ENCODE measurements at regions not wholly inside any gene's neighbourhood (a gene's known extent, or its start where the extent isn't known, plus 50 kb on each side); places are given as distances from the start of the nearest gene placed in this dataset.

DNA sequence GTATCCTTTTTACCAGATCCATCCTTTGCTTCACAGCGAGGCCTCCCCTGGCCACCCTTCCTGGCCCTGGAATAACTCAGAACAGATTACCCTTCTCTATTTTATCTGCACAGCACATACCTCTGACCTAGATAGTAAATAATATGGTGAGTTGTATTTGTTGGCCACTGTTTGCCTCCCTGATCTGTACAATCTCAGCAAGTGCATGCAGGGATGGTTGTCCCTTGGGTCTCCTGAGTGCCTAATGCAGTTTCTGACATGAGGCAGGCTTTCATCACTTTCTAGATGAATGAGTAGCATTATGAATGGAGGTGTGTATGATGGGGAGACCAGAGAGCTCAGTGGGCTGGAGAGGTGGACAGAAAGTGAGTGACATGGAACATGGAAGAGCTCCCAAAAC is 525.1 kb upstream of the IGFBP3 start (continued):
- TF ChIP-seq, protein P1, sequence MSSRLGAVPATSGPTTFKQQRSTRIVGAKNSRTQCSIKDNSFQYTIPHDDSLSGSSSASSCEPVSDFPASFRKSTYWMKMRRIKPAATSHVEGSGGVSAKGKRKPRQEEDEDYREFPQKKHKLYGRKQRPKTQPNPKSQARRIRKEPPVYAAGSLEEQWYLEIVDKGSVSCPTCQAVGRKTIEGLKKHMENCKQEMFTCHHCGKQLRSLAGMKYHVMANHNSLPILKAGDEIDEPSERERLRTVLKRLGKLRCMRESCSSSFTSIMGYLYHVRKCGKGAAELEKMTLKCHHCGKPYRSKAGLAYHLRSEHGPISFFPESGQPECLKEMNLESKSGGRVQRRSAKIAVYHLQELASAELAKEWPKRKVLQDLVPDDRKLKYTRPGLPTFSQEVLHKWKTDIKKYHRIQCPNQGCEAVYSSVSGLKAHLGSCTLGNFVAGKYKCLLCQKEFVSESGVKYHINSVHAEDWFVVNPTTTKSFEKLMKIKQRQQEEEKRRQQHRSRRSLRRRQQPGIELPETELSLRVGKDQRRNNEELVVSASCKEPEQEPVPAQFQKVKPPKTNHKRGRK (CRISPR knock-in tag; IDR thresholded peaks at IDR 0.05; ENCODE audit: borderline replicate concordance): no peak
- no peak for TF ChIP-seq RELA (CRISPR knock-in tag; IDR thresholded peaks at IDR 0.05; ENCODE audit: borderline replicate concordance)
- TF ChIP-seq, protein P2, sequence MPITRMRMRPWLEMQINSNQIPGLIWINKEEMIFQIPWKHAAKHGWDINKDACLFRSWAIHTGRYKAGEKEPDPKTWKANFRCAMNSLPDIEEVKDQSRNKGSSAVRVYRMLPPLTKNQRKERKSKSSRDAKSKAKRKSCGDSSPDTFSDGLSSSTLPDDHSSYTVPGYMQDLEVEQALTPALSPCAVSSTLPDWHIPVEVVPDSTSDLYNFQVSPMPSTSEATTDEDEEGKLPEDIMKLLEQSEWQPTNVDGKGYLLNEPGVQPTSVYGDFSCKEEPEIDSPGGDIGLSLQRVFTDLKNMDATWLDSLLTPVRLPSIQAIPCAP (CRISPR knock-in tag; IDR thresholded peaks at IDR 0.05): no peak
- TF ChIP-seq NFYB (CRISPR knock-in tag; conservative IDR thresholded peaks at IDR 0.05; ENCODE audit: low read depth): no peak
- TF ChIP-seq ZNF121 (CRISPR knock-in tag; IDR thresholded peaks at IDR 0.05): no peak
- TF ChIP-seq TCF7 (CRISPR knock-in tag; IDR thresholded peaks at IDR 0.05; ENCODE audit: low read depth): no peak
- TF ChIP-seq JAZF1 (CRISPR knock-in tag; IDR thresholded peaks at IDR 0.05): no peak

DNA sequence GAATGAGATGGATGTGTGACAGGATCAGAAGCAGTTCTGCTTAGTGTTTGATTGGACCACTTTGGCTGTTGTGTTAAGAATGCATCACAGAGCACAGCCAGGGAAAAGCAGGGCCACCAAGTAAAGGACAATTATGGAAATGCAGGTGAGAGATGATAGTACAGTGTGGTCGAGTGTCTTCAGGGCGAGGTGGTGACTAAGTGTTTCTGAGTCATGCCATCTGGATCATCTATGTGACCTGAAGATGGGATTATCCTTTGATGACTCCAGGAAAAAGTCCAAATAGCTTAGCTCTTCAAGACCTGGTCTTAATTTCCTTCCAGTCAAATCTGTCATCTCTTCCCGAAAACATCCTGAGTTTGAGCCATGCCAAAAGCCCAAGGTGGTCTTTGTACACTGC is 523.2 kb upstream of the IGFBP3 start:
- ChIA-PET POLR2A (no interaction called here), CTCF (no interaction called here)
- TF ChIP-seq, protein P3, sequence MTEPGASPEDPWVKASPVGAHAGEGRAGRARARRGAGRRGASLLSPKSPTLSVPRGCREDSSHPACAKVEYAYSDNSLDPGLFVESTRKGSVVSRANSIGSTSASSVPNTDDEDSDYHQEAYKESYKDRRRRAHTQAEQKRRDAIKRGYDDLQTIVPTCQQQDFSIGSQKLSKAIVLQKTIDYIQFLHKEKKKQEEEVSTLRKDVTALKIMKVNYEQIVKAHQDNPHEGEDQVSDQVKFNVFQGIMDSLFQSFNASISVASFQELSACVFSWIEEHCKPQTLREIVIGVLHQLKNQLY (CRISPR knock-in tag; IDR thresholded peaks at IDR 0.05): no peak
- TF ChIP-seq, protein P4, sequence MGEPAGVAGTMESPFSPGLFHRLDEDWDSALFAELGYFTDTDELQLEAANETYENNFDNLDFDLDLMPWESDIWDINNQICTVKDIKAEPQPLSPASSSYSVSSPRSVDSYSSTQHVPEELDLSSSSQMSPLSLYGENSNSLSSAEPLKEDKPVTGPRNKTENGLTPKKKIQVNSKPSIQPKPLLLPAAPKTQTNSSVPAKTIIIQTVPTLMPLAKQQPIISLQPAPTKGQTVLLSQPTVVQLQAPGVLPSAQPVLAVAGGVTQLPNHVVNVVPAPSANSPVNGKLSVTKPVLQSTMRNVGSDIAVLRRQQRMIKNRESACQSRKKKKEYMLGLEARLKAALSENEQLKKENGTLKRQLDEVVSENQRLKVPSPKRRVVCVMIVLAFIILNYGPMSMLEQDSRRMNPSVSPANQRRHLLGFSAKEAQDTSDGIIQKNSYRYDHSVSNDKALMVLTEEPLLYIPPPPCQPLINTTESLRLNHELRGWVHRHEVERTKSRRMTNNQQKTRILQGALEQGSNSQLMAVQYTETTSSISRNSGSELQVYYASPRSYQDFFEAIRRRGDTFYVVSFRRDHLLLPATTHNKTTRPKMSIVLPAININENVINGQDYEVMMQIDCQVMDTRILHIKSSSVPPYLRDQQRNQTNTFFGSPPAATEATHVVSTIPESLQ (CRISPR knock-in tag; IDR thresholded peaks at IDR 0.05): no peak
- no peak for TF ChIP-seq TP53 (CRISPR knock-in tag; IDR thresholded peaks at IDR 0.05)
- peaks cover 3% of the 10 kb centered on the region for H3K36me3 Mint-ChIP-seq
- no peak overlapping the region for H3K27ac Mint-ChIP-seq
- DNase-seq (ENCODE audit: low spot score): no peak
- peaks cover 58% of the 10 kb centered on the region for H3K9me3 Mint-ChIP-seq
- no peak for ATAC-seq
- H3K27me3 Mint-ChIP-seq (ENCODE audit: low read depth): no peaks in the 10 kb centered on the region; the same call in none of the 2 replicates
- H3K4me3 Mint-ChIP-seq: no peak overlapping the region
- H3K4me1 Mint-ChIP-seq: no peaks in the 10 kb centered on the region

DNA sequence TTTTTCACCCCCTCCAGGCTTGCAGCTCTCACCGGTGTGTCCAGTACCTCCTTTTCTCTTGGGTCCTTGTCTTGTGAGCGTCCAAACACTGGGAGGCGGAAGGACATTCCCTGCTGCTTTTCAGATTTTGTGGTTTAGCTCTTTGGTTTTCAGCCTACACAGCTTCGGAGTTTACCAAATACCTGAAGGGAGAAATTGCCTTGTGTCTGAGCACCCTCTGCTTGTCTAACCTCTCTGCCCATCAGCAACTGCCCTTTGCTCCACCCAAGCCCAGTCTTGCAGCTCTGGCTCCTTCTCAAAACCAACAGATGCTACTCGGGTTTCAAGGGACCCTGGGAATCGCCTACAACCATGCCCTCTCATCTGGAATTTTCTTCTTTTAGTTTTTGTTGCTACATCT is 519.1 kb upstream of the IGFBP3 start:
- no peak for TF ChIP-seq JAZF1 (CRISPR knock-in tag; IDR thresholded peaks at IDR 0.05)
- POLR2A ChIA-PET: no interaction called here
- ATAC-seq (no peak), DNase-seq (ENCODE audit: low spot score) (no peak)
- Mint-ChIP-seq H3K9me3 (peaks cover 62% of the 10 kb centered on the region), H3K4me3 (no peak overlapping the region), H3K4me1 (no peaks in the 10 kb centered on the region), H3K36me3 (peaks cover 8% of the 10 kb centered on the region), H3K27ac (no peak overlapping the region), H3K27me3 (ENCODE audit: low read depth) (no peaks in the 10 kb centered on the region)
- CTCF ChIA-PET: no interaction called here

DNA sequence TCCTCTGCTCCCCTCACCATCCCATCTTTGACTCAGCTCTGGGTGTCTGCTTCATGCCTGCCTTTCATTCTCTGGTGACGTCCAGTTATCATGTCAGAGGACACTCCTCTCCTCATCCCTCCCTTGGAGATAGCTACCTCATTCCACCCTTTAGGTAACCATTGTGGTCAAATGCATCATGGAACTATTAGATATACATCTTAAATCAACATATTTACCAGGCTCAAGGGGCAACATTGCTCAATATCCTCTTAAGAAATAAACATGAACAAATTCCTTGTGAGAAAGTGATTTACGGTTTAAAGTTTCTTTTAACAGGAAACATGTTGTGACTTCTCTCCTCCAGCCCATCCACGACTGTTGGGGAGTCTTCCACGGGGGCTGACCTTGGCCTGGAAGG is 511.6 kb upstream of the IGFBP3 start:
- peaks cover 67% of the 10 kb centered on the region for H3K9me3 Mint-ChIP-seq
- H3K36me3 Mint-ChIP-seq: peaks cover 13% of the 10 kb centered on the region
- no peak overlapping the region for H3K27ac Mint-ChIP-seq
- ATAC-seq: no peak
- H3K4me3 Mint-ChIP-seq: no peak overlapping the region
- CTCF ChIA-PET: no interaction called here
- TF ChIP-seq, protein P5, sequence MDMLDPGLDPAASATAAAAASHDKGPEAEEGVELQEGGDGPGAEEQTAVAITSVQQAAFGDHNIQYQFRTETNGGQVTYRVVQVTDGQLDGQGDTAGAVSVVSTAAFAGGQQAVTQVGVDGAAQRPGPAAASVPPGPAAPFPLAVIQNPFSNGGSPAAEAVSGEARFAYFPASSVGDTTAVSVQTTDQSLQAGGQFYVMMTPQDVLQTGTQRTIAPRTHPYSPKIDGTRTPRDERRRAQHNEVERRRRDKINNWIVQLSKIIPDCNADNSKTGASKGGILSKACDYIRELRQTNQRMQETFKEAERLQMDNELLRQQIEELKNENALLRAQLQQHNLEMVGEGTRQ (CRISPR knock-in tag; IDR thresholded peaks at IDR 0.05): no peak
- TF ChIP-seq, protein P6, sequence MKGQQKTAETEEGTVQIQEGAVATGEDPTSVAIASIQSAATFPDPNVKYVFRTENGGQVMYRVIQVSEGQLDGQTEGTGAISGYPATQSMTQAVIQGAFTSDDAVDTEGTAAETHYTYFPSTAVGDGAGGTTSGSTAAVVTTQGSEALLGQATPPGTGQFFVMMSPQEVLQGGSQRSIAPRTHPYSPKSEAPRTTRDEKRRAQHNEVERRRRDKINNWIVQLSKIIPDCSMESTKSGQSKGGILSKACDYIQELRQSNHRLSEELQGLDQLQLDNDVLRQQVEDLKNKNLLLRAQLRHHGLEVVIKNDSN (CRISPR knock-in tag; IDR thresholded peaks at IDR 0.05): no peak
- TF ChIP-seq FOXP1 (CRISPR knock-in tag; IDR thresholded peaks at IDR 0.05; ENCODE audit: borderline replicate concordance) (no peak), SMAD3 (CRISPR knock-in tag; IDR thresholded peaks at IDR 0.05; ENCODE audit: borderline replicate concordance) (no peak), ZNF317 (CRISPR knock-in tag; IDR thresholded peaks at IDR 0.05; ENCODE audit: borderline replicate concordance, low read depth) (no peak)
- TF ChIP-seq, protein P7, sequence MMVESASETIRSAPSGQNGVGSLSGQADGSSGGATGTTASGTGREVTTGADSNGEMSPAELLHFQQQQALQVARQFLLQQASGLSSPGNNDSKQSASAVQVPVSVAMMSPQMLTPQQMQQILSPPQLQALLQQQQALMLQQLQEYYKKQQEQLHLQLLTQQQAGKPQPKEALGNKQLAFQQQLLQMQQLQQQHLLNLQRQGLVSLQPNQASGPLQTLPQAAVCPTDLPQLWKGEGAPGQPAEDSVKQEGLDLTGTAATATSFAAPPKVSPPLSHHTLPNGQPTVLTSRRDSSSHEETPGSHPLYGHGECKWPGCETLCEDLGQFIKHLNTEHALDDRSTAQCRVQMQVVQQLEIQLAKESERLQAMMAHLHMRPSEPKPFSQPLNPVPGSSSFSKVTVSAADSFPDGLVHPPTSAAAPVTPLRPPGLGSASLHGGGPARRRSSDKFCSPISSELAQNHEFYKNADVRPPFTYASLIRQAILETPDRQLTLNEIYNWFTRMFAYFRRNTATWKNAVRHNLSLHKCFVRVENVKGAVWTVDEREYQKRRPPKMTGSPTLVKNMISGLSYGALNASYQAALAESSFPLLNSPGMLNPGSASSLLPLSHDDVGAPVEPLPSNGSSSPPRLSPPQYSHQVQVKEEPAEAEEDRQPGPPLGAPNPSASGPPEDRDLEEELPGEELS (CRISPR knock-in tag; IDR thresholded peaks at IDR 0.05): no peak
- H3K27me3 Mint-ChIP-seq (ENCODE audit: low read depth): no peaks in the 10 kb centered on the region
- no peak for DNase-seq (ENCODE audit: low spot score)
- no peaks in the 10 kb centered on the region for H3K4me1 Mint-ChIP-seq
- POLR2A ChIA-PET: no interaction called here
